NCI-H1694 (cell line): ENCODE measurements at regions not wholly inside any gene's neighbourhood (a gene's known extent, or its start where the extent isn't known, plus 50 kb on each side); places are given as distances from the start of the nearest gene placed in this dataset.
A peak's percentile ranks its signal among the peaks of the same experiment; 100 is the strongest.
"Not testable (repeated sequence)": the region's sequence is repeated elsewhere in the genome, so short reads cannot be mapped to it uniquely, and the experiment has no call there.

Experiments
- DNase-seq: peaks from one replicate; lab custom pipeline; 2025; lab: John Stamatoyannopoulos, UW

DNA sequence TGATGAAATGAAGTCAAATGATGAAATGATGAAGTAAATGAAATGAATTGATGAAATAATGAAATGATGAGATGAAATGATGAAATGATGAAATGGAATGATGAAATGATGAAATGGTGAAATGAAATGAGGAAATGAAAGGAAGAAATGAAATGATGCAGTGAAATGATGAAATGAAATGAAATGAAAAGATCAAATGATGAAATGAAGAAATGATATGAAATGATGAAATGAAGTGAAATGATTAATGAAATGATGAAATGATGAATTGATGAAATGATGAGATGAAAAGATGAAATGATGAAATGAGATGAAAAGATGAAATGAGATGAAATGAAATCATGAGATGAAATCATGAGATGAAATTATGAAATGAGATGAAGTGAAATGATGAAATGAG lies 139.2 kb upstream of the ERV3-1 start:
- not testable (repeated sequence) for DNase-seq

DNA sequence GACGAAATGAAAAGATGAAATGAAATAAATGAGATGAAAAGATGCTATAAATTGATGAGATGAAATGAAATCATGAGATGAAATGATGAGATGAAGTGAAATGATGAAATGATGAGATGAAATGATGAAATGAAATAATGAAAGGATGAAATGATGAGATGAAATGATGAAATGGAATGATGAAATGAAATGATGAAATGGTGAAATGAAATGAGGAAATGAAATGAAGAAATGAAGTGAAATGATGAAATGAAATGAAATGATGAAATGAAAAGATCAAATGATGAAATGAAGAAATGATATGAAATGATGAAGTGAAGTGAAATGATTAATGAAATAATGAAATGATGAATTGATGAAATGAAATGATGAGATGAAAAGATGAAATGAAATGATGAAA lies 138.5 kb upstream of the ERV3-1 start:
- DNase-seq: not testable (repeated sequence)

- not testable (repeated sequence) for DNase-seq
Observed at GRCh38 chr7:65144557-65144956, 138.1 kb upstream of the ERV3-1 start.

DNA sequence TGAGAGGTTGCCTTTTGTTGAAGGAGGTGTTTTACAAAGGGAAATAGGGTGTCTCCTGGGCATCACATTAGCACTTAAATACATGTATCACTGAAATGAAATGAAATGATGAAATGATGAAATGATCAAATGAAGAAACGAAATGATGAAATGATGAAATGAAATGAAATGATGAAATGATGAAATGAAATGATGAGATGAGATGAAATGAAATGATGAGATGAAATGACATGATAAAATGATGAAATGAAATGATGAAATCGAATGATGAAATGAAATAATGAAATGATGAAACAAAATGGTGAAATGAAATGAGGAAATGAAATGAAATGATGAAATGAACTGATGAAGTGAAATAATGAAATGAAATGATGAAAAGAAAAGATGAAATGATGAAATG lies 137.6 kb upstream of the ERV3-1 start:
- DNase-seq: not testable (repeated sequence)

DNA sequence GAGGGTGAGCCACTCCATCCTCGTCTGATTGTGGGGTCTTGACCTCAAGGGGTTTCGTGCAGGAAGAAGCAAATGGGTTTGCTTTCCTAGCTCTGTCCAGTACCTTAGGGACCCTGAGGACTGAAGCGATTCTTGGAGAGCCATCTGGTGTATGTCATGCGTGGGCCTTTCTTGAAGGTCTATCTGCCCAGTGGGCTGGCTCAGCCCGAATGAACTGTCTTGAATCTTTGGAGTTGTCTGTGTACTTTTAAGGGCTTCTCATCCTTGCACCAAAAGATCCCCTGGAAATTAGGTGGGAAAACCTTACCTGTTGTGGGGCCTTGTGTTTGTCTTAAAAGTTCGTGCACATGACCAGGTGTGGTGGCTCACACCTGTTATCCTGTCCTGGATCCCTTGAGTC lies 135.4 kb upstream of the ERV3-1 start:
- not testable (repeated sequence) for DNase-seq

GRCh38 chr7:65141405-65141778 lies 134.9 kb upstream of the ERV3-1 start:
- DNase-seq: not testable (repeated sequence)

DNA sequence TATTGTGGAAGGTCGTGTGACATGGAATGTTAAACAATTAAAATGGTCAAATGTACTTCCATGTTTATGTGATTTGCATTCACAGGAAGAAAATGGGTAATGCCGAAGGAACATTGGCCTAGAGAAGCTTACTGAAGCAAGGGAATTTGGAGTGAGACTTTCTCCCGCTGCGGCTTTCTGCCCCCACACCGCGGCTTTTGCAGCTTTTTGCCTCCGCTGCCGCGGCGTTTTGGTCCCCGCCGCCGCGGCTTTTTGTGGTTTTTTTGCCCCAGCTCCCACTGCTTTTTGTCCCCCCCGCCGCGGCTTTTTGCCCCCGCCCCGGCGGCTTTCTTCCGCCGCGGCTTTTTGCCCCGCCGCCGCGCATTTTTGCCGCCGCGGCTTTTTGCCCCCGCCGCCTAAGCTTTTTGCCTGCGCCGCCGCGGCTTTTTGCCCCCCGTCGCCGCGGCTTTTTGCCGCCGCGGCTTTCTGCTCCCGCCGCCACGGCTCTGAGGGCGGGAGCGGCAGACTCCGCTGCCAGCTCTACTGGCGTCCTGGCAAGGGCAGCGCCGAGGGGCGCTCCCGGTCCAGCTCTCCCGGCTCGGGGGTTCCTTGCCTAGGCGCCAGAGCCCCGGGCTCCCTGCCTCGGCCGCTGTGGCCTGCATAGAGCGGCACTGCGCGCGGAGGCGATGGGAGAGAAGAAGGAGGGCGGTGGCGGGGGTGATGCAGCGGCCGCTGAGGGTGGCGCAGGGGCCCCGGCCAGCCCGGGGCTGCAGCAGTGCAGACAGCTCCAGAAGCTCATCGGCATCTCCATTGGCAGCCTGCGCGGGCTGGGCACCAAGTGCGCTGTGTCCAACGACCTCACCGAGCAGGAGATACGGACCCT lies 134.3 kb upstream of the ERV3-1 start:
- DNase-seq: not testable (repeated sequence)

DNA sequence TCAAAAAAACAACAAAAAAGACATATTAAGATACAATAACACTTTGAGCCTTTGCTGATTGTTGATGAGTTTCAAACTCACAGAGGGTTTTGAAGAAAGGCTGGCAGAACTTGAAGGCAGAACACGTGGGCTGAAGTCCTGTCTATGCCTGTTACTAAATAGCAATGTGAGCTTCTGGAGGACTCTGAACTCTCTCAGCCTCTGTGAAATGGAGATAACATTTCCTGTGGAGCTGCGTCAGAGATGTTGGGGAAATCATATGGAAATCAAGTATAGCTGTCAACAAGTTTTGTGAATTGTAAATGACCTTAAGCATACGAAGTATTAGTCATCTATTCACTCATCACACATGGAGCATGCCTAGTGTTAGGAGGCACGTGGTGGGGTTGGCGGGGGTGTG lies 130.4 kb upstream of the ERV3-1 start:
- DNase-seq: not testable (repeated sequence)

GRCh38 chr7:65133087-65133486 lies 126.6 kb upstream of the ERV3-1 start:
- not testable (repeated sequence) for DNase-seq

GRCh38 chr7:65132256-65132655 lies 125.8 kb upstream of the ERV3-1 start:
- not testable (repeated sequence) for DNase-seq

DNA sequence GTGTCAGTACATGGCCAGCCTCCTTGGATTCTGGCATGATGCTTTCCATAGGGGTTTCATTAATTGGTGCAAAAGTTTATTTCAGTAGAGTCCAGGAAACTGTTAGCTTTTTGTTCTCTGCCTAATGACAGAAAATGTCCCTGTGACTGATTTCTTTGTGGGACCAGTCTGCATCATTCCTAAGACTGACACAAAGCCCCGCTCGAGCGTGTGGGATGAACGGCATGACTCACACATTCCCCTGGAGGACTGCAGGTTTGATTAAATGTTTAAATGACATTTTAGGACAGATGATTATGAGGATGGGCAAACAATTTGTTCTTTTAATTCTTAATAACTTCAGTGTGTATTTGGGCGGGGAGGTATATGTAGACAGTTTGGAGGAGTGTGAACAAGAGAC lies 120.9 kb upstream of the ERV3-1 start:
- DNase-seq: not testable (repeated sequence)

DNA sequence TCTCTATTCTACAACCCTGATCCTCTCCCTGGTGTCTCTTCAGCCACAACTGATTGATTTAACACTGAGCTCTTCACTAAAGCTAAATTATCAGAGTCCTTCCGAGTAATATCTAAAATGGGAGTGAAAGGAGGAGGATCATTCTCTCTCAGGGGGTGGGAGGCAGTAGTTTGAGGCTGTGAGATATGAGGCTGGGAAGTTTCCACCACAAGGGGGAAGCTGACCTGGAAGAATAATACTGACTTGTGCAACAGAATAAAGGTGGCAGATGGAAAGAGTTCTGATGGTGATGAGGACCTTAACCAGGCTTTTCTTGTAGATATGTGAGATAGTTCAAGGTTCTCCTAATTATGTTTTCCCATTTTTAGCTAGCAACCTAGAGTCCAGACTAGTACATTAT lies 118.1 kb upstream of the ERV3-1 start:
- DNase-seq: not testable (repeated sequence)

GRCh38 chr7:65105650-65106203 lies 99.2 kb upstream of the ERV3-1 start:
- DNase-seq: not testable (repeated sequence)

DNA sequence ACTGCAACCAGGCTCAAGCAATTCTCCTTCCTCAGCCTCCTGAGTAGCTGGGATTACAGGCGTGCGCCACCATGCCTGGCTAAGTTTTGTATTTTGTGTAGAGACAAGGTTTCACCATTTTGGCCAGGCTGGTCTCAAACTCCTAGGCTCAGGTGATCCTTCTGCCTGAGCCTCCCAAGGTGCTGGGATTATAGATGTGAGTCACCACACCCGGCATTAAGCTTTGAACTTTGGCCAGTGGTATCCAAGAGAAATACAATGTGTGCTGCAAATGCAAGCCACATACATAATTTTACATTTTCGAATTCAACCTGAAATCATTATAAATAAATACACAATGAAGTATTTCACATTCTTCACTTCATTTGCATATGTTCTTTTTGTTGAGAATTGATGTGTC lies 94.0 kb upstream of the ERV3-1 start:
- DNase-seq: not testable (repeated sequence)

DNA sequence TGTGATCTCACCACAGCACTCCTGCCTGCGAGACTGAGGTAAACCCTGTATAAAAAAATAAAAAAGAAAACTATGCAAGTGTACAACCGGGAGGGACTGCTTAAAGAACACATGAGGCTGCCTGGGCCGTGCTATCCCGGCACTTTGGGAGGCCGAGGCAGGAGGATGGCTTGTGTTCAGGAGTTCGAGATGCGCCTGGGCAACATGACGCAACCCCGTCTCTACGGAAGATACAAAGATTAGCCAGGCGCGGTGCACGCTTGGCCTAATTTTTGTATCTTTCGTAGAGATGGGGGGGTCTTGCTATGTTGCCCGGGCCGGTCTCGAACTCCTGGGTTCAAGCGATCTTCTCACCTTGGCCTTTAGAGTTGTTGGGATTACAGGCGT lies 75.2 kb upstream of the ERV3-1 start:
- DNase-seq: not testable (repeated sequence)

DNA sequence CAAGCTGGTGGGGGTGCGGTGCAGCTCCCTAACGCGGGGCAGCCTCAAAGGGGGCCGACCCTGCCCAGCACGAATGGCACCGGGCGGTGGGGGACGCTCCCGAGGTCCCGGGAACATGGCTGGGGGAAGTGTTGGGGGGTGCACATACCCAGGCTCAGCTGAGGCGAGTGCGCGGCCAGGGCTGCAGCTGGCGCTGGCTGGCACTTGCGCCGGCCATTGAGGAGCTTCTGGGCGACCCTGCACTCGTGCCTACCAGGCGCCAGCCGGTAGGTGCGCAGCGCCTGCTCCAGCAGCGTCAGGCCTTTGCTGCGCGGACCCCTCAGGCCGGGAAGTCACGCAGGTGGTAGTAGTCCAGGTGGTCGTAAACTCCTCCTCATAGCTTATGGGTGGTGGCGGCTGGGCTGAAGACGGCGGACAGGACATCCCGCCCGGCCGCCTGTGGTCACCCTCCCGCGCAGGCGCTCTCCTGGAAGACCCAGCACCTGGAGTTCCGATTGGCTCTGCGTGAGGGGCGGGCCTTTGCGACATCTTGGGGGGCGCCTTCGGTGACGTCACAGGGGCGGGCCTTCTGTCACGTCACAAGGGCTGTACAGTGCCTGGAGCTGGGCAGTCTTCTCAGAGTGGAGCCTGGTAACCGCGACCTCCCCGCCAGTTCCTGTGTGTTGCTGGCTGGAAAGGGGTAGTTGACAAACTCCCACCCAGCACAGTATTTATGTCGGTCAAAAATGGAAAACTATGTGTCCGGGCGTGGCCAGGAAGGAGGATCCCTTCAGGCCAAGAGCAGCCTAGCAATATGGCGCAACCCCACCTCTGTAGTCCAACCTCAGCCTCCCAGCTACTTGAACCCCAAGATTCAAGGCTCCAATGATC lies 74.5 kb upstream of the ERV3-1 start:
- peak; percentile 64 for DNase-seq

- DNase-seq: not testable (repeated sequence)
Observed at GRCh38 chr7:65074959-65075358, 68.5 kb upstream of the ERV3-1 start.

- DNase-seq: not testable (repeated sequence)
Observed at GRCh38 chr7:65073160-65073559, 66.7 kb upstream of the ERV3-1 start.

DNA sequence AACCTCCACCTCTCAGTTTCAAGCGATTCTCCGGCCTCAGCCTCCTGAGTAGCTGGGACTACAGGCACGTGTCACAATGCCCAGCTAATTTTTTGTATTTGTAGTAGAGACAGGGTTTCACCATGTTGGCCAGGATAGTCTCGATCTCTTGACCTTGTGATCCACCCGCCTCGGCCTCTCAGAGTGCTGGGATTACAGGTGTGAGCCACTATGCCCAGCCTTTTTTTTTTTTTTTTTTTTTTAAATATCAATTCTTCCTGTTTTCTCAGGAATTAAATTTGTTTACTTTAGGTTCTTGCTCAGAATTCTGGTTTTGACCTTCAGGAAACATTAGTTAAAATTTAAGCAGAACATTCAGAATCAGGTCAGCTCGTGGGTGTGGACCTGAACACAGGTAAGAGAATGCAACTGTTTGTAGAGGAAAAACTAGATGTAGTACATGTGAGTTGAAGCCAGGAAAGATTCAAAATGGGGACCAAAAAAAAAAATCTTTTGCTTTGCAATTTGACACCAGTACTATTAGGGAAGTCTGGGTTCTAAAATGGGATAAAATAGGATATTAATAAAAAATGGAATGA lies 65.5 kb upstream of the ERV3-1 start:
- DNase-seq: not testable (repeated sequence)

GRCh38 chr7:65069476-65069875 lies 63.0 kb upstream of the ERV3-1 start:
- DNase-seq: not testable (repeated sequence)

DNA sequence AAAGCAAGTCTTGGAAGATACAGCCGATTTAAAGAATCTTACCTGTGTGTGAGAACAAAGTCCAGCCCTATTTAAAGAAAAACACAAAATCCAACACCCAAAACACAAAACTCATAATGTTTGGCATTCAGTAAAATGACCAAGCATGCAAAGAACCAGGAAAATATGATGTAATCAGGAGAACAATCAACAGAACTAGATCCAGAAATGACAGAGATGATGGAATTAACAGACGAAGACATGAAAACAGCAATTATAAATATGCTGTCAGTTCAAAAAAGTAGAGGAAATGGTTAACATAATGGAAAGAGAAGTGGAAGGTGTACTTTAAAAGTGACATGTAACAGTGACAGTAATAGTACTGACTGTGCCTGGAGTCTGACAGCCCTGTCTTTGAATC lies 56.1 kb upstream of the ERV3-1 start:
- not testable (repeated sequence) for DNase-seq

DNA sequence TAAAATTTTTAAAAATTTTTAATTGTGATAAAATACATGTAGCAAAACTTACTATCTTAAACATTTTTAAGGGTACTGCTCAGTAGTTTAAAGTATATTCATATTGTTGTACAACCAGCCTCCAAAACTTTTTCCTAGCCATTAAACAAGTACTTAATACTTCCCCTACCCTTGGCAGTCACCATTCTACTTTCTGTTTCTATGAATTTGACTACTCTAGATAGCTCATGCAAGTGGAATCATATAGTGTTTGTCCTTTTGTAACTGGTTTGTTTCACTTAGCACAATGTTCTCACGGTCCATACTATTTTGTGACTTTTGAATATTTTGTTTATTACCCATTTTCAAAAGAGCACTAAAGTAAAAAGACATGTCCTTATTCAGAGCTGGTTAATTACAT lies 52.8 kb upstream of the ERV3-1 start:
- not testable (repeated sequence) for DNase-seq
